Muscle of arm (tissue), 1 donor: ENCODE measurements at regions not wholly inside any gene's neighbourhood (a gene's known extent, or its start where the extent isn't known, plus 50 kb on each side); places are given as distances from the start of the nearest gene placed in this dataset.
"Not testable (repeated sequence)": the region's sequence is repeated elsewhere in the genome, so short reads cannot be mapped to it uniquely, and the experiment has no call there.

Experiments used
- DNase-seq: peaks from one replicate; pipeline ENCODE4 v3.0.0-alpha.2; 2013

DNA sequence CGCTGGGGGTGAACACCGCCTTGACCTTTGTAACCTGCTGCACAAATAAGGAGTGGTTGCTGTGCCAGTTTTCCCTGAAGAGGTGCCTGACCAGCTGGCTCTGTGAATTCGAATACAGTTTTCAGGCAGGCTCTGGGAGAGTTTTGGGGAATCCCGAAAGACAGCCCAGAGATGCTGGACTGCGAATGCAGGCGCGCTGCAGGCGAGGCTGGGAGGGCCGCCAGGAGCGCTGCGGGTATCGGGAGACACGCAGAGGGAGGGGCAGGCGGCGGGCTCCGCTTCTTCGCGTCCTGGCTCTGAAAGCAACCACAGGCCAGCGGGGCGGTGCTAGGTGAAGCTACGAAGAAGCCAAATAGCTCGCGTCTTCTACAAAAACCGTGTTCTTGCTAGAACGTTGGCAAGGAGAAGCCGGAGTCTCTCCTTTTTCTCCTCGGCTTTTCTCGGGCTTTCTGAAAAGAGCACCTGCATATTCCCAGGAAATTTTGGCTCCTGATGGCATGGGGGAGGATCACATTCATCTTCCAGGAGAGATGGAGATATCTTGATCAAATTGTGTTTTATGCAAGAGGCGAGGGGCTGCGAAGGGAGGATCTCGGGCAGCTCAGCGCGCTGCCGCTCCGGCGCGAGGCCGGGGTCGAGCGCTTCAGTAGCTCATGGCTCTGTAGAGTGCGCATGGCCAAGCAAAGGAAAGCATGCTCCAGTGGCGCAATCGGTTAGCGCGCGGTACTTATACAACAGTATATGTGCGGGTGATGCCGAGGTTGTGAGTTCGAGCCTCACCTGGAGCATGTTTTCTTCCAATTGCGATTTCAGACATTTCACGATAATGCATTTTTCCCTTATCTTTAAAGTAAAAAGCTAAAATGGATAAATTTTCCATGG, 158.1 kb upstream of the ZNF184 start:
- DNase-seq: peak; percentile 7

- no peak for DNase-seq
These were observed 151.9 kb upstream of the ZNF184 start for GRCh38 chr6:27624694-27625262.

DNA sequence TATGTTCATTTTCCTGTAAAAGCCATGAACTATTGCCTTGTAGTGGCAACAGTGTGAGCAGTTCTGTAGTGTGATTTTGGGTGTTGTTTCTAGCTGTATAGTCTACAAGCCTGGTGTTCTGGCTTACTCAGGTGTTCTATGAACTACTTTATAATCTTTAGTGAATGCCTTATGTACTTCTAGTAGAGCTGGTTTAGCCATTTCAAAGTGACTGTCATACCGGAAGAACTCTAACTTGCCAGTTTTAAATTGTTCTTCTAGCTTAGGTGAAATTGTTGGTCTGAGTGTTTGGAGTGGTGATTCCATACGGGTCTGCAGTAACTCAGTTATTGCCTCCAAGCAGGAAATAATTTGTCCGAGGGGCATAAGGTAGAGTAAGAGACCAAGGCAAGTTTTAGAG, 150.2 kb upstream of the ZNF184 start:
- no peak for DNase-seq

GRCh38 chr6:27619436-27619835, 146.5 kb upstream of the ZNF184 start:
- DNase-seq: no peak

DNA sequence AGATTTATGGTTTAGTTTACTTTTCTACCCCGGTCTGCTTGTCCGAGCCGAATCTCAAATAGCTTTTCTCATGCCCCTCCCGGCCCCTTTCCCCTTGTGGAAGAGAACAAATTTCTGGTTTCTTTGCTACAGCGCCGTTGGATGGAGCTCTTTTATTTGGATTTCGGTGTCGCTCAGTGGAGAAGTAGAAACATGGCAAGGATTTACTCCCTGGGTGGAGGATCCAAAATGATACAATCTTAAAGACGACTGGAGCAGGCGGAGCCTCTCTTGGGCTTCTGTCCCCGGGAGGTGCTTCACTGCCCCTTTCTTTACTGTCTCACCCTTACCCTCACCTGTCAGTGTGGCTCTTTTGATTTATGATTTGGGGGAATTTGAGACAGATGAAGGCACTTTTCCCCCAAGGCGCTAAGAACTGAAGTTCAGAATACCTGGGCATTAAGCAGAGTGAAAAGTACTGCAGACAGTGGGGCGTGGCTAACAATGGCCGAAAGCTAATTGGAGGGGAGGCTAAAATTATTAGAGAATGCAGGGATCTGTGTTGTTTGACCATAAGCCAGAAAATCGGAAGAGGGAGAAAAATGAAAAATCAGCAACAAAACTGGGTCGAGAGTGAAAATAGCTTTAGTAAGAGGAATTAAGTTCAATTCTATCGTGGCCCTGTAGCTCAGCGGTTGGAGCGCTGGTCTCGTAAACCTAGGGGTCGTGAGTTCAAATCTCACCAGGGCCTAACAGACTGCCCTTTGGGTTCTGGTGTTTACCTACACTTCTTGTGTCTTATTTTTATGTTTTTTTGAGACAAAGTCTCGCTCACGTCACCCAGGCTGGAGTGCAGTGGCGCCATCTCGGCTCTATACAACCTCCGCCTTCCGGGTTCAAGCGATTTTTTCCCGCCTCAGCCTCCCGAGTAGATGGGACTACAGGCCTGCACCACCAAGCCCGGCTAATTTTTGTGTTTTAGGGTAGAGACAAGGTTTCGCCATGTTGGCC, 145.1 kb upstream of the ZNF184 start:
- DNase-seq: no peak

DNA sequence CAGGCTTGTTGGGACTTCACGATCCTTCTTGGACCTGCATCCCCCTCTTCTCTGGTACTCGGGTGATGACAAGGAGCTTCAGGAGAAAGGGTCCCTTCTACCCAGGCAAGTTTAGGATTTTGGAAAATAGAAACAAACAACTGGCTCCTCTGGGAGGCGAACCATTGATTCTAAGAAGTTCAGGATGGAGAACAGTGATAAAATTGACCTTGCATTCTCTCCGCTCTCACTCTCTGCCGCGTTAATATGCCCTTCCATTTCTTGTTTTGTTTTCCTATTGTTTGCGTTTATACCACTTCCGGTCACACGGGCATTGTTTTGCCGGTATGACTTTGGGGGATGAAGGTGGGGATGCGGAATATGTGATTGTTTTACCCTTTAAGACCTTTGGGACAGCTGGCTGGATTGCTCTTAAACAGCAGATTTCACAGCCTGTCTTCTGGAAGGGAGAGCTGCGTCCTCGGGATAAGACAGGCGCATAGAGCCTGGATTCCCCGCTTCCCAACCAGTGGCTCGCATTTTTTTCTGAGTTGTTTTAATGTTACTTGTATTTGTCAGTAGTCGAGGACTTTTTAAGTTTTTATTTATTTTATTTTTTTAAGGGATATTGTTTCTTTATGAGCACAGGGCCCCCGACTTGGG, 144.3 kb upstream of the ZNF184 start:
- no peak for DNase-seq

GRCh38 chr6:27616328-27617045, 143.6 kb upstream of the ZNF184 start:
- DNase-seq: no peak

DNA sequence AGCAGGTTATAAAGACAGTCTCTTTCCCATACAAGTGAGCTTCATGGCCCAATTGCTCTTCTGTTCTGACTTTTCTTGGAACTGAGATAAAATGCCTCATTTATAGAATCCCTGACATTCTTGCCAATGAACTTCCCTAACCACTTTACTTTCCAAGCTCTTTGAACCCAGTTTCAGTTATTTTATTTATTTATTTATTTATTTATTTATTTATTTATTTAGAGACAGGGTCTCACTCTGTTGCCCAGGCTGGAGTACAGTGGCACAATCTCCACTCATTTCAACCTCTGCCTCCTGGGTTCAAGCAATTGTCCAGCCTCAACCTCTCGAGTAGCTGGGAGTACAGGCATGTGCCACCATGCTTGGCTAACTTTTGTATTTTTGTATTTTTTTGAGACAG, 138.5 kb upstream of the ZNF184 start:
- DNase-seq: no peak

- no peak for DNase-seq
These were observed 136.3 kb upstream of the ZNF184 start for GRCh38 chr6:27608916-27609883.

GRCh38 chr6:27605401-27606342, 132.8 kb upstream of the ZNF184 start:
- DNase-seq: no peak

DNA sequence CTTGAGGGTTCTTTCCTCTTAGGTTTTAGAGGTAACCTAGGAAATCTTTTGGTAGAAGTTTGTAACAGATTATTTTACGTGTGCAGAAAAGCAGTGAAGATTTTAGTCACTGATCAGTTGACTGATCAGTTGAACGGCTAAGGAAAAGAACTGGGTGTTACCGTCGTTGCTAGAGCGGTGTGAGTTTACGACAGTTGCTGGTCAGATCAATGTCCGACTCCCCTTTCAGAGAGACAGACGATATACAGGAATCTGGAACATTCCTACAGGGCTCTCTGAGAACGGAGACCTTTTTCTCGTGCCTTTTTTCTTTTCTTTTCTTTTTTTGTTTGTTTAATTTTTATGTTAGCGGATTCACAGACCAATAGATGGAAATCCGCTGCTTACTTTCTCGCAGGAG, 132.1 kb upstream of the ZNF184 start:
- no peak for DNase-seq

DNA sequence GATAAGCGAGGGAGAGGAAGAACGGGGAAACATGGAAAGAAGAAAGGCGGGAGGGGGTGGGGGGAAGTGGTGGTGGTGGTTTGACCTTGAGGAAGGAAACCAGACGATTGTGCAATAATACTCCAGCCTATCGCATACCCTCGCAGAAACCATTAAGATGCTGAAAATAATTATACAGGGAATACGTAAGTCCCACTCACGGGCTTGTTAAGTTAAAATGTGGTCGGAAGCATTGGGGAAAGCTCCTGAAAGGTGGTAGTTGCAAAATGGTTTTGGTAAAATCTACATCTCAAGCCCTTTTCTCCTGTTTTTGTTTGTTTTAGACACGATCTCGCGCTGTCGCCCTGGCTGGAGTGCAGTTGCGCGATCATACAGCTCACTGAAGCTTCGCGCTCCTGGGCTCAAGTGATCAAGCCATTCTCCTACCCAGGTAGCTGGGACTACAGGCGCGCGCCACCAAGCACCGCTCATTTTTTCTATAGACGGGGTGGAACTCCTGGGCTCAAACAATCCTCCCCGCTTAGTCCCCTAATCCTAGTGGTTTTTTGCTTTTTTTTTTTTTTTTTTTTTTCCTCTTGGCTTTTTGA, 128.9 kb upstream of the ZNF184 start:
- DNase-seq: no peak

GRCh38 chr6:27599859-27600532, 127.1 kb upstream of the ZNF184 start:
- DNase-seq: no peak

- not testable (repeated sequence) for DNase-seq
These were observed 124.2 kb upstream of the ZNF184 start for GRCh38 chr6:27597031-27597567.

DNA sequence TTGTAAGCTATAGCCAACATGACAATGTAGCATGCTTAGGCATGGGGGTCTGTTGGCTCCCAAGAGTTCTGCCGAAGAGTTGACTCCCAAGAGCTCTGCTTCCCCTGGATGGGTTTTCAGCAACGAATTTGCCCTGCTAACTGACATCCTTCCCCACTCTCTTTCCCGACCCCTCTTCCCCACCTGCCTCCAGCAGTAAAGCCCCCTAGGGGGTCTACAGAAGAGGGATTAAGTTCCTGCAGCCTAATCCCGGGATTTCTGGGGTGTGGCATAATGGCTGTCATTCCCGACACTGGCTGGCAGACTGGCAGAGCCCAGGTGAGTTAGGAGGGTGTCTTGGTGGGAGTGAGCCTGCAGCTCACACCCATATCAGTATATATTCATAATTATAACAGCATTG, 121.0 kb upstream of the ZNF184 start:
- DNase-seq: no peak

- no peak for DNase-seq
These were observed 120.4 kb upstream of the ZNF184 start for GRCh38 chr6:27593200-27593818.
